ENCODE measurements at regions not wholly inside any gene's neighbourhood (a gene's known extent, or its start where the extent isn't known, plus 50 kb on each side); places are given as distances from the start of the nearest gene placed in this dataset.
"Not testable (repeated sequence)": the region's sequence is repeated elsewhere in the genome, so short reads cannot be mapped to it uniquely, and the experiment has no call there.

DNA sequence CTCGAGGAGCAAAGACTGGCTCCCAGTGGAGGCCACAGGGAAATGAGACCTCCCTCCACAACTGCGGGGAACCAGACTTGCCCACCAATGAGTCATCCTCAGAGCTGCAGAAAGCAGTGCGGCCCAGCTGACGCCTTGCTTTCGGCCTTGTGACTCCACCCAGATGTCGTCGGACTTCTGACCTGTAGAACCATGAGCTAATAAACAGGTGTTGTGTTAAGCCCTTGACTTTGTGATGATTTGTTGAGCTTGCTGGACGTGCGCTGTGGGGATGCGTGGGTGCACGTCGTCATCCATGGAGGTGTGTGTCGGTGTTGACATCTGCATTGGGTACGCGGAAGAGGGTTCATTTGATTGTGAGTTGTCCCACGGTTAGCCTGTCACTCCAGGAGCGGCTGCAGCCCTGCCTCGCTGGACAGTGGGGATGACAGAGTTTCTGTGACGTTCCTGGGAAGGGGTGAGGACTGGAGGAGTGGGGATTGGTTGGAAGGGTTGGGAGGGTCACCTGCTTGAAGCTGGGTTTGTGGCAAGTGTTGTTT, 154.1 kb downstream of the SH3BP4 start:
- DNase-seq (ENCODE audit: extremely low spot score, insufficient read length, low read depth), result no peak
- no peak for FAIRE-seq

DNA sequence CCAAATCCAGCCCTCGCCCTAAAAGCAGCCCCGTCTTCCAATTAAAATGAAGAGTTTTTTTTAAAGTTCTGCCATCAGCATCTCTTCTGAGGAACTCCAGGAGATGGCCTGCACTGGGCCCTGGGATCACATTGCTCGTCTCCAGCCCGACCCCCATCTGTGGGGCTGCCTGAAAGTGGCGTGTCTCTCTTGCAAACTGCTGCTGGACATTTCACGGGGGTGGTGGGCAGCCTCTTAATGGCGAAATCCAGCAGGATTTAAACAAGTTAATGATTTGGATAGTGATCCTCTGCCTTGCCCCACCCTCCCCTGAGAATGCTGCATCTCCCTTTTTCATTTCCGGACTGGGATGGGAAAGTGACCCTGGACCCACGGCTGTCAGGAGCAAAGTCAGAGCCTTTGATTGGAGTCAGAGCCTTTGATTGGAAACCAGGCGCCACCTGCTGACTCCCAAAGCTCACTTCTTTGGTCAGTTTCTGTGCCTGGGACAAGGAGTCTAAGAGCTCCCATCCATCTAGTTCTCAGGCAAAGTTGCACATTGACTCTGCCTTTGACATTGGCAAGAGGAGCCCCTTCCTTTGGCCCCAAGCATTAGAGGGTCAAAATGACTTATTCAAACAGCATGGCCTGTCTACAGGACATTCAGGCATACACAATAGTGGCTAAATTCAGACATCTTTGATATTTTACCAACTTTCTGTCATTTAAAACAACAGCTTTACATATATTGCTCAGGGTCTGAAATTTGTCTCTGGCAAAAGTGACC, 155.2 kb downstream of the SH3BP4 start:
- FAIRE-seq (no peak), DNase-seq (ENCODE audit: extremely low spot score, insufficient read length, low read depth) (no peak)

DNA sequence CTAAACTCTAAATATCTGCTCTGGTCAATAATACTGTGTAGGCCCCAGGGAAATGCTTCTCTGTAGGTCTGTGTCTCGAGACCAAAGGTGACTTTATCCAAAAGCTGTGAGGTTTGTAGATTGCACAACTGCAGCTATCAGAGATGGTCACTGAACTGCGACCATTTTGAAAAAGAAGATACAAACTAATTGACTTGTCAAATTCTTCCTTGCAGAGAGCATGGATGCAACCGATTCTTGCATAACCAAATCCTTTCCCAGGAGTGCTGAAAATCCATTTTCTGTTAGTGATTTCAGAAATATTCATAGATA, 155.8 kb downstream of the SH3BP4 start:
- DNase-seq (ENCODE audit: extremely low spot score, insufficient read length, low read depth) (no peak), FAIRE-seq (no peak)

DNA sequence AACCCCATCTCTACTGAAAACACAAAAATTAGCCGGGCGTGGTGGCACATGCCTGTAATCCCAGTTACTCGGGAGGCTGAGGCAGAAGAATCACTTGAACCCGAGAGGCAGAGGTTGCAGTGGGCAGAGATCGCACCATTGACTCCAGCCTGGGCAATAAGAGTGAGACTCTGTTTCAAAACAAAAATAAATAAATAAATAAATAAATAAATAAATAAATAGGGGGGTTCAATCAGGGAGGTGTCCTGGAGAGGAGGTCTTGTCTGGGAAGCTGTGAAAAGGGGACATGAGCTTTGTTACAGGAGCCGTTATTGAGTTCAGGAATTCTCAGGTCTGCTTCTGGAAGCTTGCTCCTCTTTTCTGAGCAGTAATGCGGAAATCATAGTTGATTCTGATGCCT, 157.7 kb downstream of the SH3BP4 start:
- not testable (repeated sequence) for DNase-seq (ENCODE audit: extremely low spot score, insufficient read length, low read depth); FAIRE-seq

DNA sequence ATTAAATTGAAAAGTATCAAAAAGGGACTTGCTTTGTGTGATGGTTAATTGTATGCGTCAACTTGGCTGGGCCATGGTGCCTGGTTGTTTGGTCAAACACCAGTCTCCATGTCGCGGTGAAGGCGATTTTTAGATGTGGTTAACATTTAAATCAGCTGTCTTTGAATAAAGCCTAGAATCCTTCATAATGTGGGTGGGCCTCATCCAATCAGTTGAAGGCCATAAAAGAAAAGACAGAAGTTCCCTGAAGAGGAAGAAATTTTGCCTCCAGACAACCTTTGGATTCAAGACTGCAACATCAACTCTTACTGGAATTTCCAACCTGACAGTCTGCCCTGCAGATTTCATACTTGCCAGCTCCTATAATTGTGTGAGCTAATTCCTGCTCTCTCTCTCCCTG, 160.5 kb downstream of the SH3BP4 start:
- DNase-seq (ENCODE audit: extremely low spot score, insufficient read length, low read depth) (no peak), FAIRE-seq (no peak)

DNA sequence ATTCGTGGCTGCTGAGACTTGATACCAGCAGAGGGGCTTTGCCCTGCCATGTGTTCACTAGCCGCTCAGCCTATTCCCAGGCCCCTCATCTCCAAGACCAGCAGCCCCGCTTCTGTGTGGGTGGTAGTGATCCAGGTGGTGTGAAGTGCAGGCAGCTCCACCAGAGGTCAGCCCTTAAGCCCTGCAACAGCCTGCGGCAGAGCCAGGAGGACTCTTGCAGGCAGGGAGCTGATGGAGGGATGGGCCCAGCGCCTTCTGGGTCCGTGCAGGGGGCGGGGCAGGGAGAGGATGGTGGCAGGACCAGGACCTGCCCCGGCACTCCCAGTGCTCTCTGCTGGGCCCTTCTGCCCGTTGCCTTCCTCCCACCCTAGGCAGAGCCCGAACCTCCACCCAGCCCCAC, 162.0 kb downstream of the SH3BP4 start:
- DNase-seq (ENCODE audit: extremely low spot score, insufficient read length, low read depth), result no peak
- FAIRE-seq, result no peak

DNA sequence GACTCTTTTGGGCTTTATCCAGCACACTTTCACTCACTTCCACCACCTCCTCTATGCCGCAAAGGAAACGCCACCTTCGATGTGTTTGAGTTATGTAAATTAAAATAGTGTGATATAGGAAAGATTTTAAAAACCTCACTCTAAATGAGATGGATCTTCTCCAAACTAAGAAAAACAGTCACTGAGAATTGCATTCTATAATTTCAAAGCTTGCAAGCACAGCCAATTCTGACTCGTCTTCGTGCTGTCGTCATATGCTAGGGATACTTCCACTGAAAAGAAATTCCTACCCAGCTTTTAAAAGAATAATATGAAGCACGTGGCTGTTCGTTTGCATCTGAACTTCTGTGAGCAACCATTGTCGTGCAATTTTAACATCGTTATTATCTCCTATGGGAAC, 162.5 kb downstream of the SH3BP4 start:
- FAIRE-seq, result no peak
- no peak for DNase-seq (ENCODE audit: extremely low spot score, insufficient read length, low read depth)

DNA sequence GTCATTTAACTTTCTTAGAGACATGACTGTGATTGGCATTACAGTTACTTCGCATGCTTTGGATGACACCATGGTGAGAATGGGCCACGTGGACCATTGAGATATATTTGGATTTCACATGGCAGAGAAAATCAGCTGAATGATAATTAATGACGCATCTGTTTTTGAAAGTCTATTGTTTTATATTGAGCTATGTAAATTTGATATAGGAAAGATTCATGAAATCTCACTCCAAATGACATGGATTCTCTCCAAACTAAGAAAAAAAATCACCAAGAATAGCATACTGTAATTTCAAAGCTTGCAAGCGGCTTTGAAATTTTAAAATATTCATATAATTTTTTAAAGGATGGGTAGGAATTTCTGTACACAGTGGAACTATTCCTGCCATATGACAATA, 163.7 kb downstream of the SH3BP4 start:
- FAIRE-seq (no peak), DNase-seq (ENCODE audit: extremely low spot score, insufficient read length, low read depth) (no peak)

DNA sequence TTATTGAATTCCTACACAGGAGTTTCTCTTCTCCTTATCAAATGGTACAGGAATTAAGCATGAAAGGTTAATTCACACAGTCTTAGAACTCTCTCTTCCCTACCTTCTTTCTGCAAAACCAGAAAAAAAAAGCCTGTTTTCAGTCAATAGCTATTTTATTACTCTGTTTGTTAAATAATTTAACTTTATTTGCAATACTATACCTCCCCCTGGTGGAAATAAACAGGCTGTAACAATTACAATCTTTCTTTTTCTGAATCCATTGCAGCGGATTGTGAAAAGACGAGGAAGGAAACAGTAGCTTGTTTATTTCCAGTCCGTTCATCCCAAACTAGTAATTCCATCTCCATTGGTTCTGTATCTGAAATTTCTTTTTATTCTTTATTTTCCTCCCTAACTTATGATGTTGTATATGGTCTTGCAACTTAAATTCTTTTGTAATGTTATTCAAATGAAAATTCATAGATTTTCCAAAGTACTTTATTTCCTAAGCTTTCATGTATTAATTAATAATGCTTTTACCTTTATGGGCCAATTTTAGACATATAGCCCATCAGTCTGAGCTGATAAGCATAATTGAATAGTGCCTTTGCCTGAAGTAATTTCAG, 165.2 kb downstream of the SH3BP4 start:
- FAIRE-seq (no peak), DNase-seq (ENCODE audit: extremely low spot score, insufficient read length, low read depth) (no peak)

DNA sequence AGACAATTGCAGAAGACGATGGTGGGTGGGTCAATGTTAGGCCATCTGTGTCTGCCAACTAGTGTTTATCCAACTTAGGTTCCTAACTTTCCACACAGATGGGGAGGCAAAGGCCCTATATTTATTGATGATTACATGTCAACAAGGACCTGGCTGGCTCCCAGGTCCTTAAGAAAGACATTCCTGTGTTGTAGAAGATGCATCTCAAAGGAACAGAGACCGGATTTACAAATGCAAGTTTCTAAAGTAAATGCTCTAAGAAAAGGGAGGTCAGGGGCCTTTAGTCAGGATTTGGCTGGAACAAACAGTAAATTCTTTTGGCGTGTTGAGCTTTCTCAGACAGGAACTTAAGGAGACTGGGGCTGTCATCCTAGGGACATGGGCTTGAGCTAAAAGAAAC, 175.0 kb downstream of the SH3BP4 start:
- FAIRE-seq (no peak), DNase-seq (ENCODE audit: extremely low spot score, insufficient read length, low read depth) (no peak)

DNA sequence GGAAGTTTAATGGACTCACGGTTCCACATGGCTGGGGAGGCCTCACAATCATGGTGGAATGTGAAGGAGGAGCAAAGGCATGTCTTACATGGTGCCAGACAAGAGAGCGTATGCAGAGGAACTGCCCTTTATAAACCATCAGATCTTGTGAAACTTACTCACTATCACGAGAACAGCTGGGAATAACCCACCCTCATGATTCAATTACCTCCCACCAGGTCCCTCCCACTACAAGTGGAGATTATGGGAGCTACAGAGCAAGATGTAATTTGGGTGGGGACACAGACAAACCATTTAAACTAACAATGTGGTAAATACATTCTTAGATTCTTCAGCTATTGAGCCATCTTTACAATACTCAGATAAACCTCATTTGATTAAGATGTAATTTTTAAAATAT, 176.1 kb downstream of the SH3BP4 start:
- FAIRE-seq (no peak), DNase-seq (ENCODE audit: extremely low spot score, insufficient read length, low read depth) (no peak)

DNA sequence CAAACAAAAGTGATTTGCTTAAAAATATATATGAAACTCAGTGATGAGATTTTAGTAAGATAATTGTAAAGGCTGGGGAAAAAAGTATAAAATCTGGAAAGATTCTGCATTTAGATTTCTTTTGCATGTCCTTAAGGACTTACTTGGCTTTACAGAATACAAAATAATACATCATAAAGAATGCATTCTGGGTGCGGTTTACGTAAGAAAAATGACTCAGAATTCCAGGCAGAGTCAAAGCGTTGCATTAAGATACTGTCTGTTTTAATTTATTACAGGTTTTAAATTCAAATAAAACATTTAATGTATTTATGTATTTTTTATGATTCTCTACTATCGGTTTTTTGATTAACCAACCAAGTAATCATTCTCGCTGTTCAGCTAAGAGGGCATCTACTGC, 178.0 kb downstream of the SH3BP4 start:
- no peak for FAIRE-seq
- DNase-seq (ENCODE audit: extremely low spot score, insufficient read length, low read depth), result no peak

DNA sequence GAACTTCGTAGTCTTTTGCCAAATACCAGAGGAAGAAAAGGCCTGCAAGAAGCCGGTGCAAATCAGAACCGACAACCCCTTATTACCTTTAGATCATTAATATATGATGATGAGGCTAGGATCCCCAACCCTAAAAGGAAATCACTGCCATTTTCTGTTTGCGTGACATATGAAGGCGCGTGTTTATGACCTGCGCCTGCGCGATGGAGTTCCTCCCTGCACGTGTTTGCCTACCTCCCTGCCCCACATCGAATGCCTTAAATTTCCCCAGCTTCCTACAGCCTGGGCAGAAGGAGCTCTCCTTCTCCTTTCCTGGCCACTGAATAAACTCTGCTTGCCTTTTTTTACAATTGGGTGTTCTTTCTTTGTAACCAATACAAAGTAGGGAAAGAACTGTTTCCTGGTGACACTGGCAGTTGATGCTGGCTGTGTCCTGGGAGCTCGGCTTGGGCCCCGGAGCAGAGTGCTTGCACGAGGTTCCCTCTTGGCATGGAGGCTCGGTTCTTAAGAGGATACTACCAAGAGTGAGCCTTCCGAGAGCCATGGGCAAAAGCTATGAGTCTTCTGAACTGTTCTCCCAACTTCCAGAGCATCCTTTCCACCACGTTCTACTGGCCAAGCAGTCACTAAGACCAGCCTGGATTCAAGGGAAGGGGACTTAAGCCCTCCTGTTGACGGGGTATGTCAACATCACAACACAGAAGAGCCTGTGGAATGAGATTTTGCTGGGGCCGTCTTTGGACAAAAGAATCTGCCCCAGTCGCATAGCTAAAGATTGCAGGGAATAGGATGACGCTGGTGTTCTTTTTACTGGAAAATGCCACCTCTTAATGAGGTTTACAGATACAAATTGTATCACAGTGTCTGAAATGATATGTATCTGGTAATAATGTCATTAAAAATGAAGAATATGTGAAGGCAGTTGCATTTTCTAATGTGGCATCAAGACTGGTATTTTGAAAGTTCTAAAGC, 179.8 kb downstream of the SH3BP4 start:
- no peak for FAIRE-seq
- no peak for DNase-seq (ENCODE audit: extremely low spot score, insufficient read length, low read depth)

DNA sequence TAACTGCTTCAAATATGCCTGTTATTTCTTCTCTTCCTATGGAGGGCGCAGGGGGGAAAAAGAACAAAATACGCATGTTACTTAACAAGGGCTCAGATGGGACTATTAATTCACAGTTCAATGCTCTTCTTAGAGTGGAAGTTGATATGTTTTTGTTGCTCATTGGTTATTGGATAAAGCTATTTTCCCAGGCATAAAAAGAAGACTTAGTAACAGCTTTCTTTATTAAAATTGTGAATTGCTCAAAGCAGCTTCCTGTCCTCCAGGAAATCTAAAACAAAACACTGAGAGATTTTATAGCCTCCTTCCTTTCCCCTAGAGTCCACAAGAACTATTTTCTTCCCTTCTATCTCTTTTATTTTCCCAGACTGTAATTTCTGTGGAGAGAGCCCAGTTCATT, 180.8 kb downstream of the SH3BP4 start:
- FAIRE-seq (no peak), DNase-seq (ENCODE audit: extremely low spot score, insufficient read length, low read depth) (no peak)

DNA sequence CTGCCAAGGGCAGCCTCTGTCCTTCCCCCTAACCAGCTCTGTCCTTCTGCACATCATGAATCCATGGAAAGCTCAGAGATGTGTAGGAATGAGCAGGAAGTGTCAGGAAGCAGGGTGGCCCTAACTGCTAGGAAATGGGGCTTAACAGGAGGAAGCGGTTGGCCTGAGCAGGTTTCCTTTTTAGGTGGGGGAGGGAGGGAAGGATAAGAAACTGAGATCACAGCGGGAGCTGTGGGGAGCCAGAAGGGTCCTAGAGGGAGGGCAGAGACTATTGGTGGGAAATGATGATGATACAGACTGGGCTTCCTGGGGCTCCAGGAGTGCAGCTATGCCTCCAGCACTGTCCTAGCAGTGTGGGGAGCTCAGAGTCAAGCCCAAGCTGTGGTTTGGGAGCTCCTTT, 182.0 kb downstream of the SH3BP4 start:
- no peak for DNase-seq (ENCODE audit: extremely low spot score, insufficient read length, low read depth)
- no peak for FAIRE-seq

DNA sequence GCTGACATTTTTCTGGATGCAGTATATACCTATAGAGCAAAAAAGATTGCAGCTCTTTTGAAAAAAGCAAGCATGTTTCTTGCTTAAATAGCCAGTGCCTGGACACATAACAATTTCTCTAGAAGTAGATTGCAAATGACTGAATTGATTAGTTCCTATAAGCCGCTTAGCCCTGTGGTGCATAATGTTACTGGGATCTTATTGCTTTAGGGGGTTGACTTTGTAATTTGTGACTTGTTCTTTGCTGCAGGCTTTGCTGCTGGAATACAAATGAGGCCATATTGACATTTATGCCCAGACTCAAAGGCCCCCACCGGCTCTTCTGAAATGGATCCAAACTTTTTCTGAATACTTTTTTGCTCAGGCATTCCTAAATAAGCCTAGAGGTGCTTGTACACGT, 182.6 kb downstream of the SH3BP4 start:
- DNase-seq (ENCODE audit: extremely low spot score, insufficient read length, low read depth), result no peak
- FAIRE-seq, result no peak

DNA sequence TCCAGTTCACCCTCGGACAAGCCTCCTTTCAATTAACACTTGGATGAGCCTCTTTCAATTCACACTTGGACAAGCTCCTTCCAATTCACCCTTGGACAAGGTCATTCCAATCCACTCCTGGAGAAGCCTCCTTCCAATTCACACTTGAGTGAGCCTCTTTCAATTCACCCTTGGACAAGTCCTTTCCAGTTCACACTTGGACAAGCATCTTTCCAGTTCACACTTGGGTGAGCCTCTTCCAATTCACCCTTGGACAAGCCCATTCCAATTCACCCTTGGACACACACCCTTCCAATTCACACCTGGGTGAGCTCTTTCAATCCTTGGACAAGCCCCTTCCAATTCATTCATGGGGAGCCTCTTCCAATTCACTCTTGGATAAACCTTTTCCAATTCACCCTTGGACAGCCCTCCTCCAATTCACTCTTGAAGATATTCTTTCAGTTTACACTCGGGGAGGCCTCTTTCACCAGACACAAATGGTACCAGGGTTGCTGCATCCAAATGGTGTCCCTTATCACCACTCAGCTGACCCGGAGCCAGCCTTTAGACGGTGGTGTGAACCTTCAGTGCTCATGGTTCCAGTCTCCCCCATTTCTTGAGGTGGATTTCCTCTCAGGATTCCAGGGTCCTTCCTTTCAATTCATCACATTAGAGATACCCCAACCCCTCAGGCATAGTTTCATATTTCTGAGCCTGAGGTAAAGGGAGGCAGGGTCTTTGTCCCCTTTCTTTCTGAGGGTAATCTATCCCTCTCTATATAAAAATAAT, 183.6 kb downstream of the SH3BP4 start:
- DNase-seq (ENCODE audit: extremely low spot score, insufficient read length, low read depth) (no peak), FAIRE-seq (no peak)

DNA sequence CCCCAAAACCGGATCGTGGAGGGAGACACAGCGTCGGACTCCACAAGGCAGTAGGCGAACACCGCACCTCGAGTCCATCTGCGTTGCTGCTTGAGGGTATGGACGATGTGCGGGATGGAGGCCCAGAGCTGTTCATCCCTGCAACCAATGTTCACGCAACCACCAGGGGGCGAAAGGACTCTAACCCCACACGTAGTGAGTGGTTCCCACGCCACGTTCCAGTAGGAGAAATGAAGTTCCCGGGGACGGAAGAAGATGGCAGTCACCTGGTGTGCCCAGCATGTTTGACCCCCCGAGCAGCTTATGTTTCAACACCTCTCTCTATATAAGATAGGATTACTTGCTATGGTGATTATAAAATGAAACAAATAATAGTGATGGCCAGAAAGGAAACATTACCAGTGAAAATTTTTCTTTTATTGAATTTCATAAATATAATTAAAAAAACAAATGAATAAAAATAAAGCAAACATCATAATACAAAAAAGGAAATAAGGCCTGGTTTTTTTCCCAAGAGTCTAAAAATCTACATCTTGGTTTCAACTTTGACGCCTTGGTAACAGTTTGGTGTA, 184.3 kb downstream of the SH3BP4 start:
- peak; percentile 21 for FAIRE-seq
- DNase-seq (ENCODE audit: extremely low spot score, insufficient read length, low read depth), result no peak

DNA sequence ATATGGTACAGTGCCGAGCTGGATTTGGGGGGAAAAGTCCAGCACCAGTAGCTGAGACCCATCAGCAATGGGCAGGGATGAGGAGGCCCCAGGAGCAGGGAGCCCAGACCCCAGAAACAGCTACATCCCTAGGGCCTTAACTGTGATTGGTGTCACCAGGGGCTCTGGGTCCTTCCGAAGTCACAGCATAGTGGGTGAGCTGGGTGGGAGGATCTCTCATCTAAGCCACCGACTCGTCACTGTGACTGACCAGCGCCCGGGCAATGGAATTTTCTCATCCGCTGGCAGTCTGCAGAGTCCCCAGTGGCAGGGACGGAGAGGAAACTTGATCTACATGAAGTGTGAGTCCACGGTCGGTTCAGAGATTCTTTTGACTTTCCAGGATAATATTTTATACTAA, 186.5 kb downstream of the SH3BP4 start:
- DNase-seq (ENCODE audit: extremely low spot score, insufficient read length, low read depth) (no peak), FAIRE-seq (no peak)
